Kidney epithelial cell (primary cell): ENCODE measurements at regions not wholly inside any gene's neighbourhood (a gene's known extent, or its start where the extent isn't known, plus 50 kb on each side); places are given as distances from the start of the nearest gene placed in this dataset.

Experiments used
- DNase-seq: peaks from one replicate; pipeline ENCODE4 v3.0.0-alpha.2; 2010; ENCODE audit warnings: low read depth
- H3K27me3 ChIP-seq: 2 replicates; pipeline ENCODE4 v1.6.0; 2011; ENCODE audit warnings: low read length; ENCODE audit not compliant: control insufficient read depth, insufficient read depth
- H3K36me3 ChIP-seq: 2 replicates; pipeline ENCODE4 v1.5.1; 2011; ENCODE audit warnings: low read length; ENCODE audit not compliant: control insufficient read depth, insufficient read depth
- H3K4me3 ChIP-seq: 2 replicates; pipeline ENCODE4 v1.5.1; 2011; ENCODE audit warnings: low read depth, mild to moderate bottlenecking, control low read depth, low read length
- TF ChIP-seq, protein P1 (sequence below): IDR thresholded peaks from 2 replicates; pipeline ENCODE4 v1.5.1; 2011; ENCODE audit warnings: mild to moderate bottlenecking, moderate library complexity, low read length, control low read depth, inconsistent platforms; ENCODE audit not compliant: insufficient read depth, poor library complexity, severe bottlenecking

DNA sequence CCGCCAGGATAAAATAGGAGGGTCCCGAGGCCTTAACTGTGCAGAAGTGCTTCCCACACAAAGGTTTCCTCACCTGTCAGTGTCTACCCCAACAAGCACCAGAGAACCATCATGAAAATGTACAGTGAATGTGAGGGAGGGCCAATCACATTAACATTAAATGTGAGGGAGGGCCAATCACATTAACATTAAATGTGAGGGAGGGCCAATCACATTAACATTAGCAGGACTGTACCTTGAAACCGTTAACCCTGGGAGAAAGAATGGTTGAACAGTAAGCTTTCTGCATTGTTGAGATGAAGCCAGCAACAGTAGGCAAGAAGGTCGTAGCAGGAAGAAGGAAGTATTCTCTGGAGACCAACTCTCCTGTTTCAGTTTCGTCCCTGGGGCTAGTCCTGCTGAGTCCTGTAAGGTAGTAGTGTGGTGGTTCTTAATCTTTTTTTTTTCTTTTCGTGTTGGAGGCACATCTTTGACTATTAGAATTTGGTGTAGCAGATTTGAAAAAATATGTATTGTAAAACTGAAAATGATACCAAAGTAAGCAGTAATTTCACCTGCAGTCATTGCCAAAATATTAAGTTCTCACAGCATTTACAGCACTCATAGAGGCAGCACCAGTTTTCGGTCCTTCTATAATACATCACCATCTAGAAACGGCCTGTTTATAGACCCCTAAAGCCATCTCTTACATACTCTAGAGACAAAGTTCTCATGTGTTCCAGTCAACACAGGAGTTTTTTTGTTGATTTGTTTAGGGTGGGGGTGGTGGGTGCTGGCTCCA lies 98.6 kb upstream of the PPP2R5A start:
- no peak for DNase-seq
- Histone ChIP-seq H3K4me3 (no peak overlapping the region), H3K27me3 (no peaks in the 10 kb centered on the region), H3K36me3 (no peaks in the 10 kb centered on the region)
- TF ChIP-seq, protein P1, sequence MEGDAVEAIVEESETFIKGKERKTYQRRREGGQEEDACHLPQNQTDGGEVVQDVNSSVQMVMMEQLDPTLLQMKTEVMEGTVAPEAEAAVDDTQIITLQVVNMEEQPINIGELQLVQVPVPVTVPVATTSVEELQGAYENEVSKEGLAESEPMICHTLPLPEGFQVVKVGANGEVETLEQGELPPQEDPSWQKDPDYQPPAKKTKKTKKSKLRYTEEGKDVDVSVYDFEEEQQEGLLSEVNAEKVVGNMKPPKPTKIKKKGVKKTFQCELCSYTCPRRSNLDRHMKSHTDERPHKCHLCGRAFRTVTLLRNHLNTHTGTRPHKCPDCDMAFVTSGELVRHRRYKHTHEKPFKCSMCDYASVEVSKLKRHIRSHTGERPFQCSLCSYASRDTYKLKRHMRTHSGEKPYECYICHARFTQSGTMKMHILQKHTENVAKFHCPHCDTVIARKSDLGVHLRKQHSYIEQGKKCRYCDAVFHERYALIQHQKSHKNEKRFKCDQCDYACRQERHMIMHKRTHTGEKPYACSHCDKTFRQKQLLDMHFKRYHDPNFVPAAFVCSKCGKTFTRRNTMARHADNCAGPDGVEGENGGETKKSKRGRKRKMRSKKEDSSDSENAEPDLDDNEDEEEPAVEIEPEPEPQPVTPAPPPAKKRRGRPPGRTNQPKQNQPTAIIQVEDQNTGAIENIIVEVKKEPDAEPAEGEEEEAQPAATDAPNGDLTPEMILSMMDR: no peak

DNA sequence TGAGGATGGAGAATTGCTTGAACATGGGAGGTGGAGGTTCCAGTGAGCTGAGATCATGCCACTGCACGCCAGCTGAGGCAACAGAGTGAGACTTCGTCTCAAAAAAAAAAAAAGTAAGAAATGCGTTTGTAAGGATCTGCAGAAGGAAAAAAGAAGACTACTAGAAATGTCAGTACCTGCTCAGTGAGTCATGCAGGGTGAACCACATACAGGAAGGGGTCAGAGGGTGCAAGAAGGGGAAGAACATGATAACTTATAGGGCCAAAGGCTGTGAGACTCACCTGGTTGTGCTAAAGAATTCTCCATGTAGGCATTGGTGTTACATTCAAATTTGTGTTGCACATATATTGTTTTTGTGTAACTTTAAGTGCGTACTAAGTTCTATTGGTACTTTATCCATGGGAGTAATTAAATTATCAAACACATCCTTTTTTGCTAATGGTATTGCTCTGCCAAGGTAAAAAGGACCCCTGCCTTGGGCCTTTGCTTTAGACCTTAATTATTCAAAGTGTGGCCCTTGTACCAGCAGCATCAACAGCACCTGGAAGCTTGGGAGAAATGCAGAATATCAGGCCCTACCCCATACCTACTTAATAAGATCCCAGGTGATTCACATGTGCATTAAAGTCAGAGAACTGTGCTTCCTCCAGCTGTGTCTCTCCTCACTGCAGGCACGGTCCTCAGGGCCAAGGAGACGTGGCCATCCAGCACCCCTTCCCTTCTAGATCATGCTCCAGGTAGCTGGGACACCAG lies 96.4 kb upstream of the PPP2R5A start:
- no peak overlapping the region for H3K4me3 ChIP-seq
- DNase-seq: no peak
- TF ChIP-seq, protein P1: no peak
- no peaks in the 10 kb centered on the region for H3K36me3 ChIP-seq
- no peaks in the 10 kb centered on the region for H3K27me3 ChIP-seq

DNA sequence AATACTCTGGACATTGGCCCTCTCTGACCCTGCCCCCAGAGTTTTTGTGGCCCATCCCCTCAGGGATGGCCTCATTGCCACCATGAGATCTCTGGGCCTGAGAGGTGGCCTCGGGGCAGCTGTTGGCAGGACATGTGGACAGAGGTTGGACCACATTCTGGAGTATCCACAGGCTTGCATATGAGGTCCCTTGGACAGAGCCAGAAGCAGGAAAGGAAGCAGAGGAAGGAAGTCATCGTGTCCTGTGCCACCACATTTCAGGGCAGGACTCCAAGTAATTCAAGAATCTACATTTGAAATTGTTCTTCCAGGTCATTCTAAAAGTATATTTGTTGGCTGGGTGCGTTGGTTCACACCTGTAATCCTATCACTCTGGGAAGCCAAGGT lies 95.9 kb upstream of the PPP2R5A start:
- DNase-seq: no peak
- H3K36me3 ChIP-seq: no peaks in the 10 kb centered on the region

DNA sequence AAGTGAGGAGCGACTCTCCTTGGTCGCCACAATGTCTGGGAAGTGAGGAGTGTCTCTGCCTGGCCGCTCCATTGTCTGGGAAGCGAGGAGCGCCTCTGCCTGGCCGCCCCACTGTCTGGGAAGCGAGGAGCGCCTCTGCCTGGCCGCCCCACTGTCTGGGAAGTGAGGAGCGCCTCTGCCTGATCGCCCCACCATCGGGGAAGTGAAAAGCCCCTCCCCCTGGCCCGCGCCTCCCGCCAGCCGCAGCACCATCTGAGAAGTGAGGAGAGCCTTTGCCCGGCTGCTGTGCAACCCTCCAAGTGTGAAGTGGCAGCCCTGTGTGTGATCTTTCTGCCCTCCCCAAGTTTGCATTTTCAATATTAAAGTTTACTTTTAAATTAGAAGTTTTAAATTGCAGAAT lies 95.0 kb upstream of the PPP2R5A start:
- no peaks in the 10 kb centered on the region for H3K27me3 ChIP-seq
- H3K36me3 ChIP-seq: no peaks in the 10 kb centered on the region
- no peak for DNase-seq
- H3K4me3 ChIP-seq: no peak overlapping the region
- TF ChIP-seq, protein P1: no peak

More for the DNA sequence above, 95.9 kb upstream of the PPP2R5A start:
- no peaks in the 10 kb centered on the region for H3K27me3 ChIP-seq
- no peak overlapping the region for H3K4me3 ChIP-seq
- TF ChIP-seq, protein P1: no peak

DNA sequence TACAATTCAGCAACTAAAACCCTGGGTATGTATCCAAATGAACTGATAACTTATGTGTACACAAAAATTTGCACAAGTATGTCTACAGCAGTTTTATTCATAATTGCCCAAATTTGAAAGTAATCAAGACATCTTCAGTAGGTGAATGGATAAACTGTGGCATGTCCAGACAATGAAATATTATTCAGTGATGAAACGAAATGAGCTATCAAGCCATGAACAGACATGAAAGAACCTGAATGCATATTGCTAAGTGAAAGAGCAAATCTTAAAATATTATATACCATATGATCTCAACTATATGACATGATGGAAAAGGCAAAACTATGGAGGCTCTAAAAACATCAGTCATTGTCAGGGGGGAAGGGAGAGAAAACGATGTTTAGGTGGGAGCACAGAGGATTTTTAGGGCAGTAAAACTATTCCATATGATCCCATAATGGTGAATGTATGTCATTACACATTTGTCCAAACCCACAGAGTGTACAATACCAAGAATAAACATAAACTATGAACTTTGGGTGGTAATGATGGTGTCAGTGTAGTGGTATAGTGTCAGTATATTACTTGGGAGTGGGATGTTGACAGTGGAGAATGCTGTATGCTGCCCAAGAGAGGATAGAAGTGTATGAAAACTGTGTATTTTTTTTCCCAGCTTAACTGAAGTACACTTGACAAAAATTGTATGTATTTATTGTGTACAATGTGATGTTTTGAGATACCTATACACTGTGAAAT lies 92.8 kb upstream of the PPP2R5A start:
- DNase-seq: no peak

More for the DNA sequence above, 92.8 kb upstream of the PPP2R5A start:
- TF ChIP-seq, protein P1: no peak
- H3K36me3 ChIP-seq: no peaks in the 10 kb centered on the region
- no peaks in the 10 kb centered on the region for H3K27me3 ChIP-seq
- no peak overlapping the region for H3K4me3 ChIP-seq
